ENCODE measurements at regions not wholly inside any gene's neighbourhood (a gene's known extent, or its start where the extent isn't known, plus 50 kb on each side); places are given as distances from the start of the nearest gene placed in this dataset.

- Histone ChIP-seq H3K27me3 (ENCODE audit: insufficient read depth, insufficient read length) (no peaks in the 10 kb centered on the region), H3K4me3 (ENCODE audit: insufficient read length, low read depth) (no peak overlapping the region), H3K9ac (ENCODE audit: insufficient read length, low read depth) (no peak overlapping the region), H3K36me3 (ENCODE audit: insufficient read depth, insufficient read length, low read length) (no peaks in the 10 kb centered on the region), H3K9me3 (ENCODE audit: insufficient read depth, low read length) (peaks cover 10% of the 10 kb centered on the region; the same call in 1 of the 2 replicates), H3K4me1 (ENCODE audit: insufficient read depth, insufficient read length) (no peaks in the 10 kb centered on the region)
- TF ChIP-seq ZNF274 (IDR thresholded peaks at IDR 0.05; ENCODE audit: low read depth, low read length) (no peak), YY1 (IDR thresholded peaks at IDR 0.05; ENCODE audit: insufficient read depth, insufficient read length) (no peak), SUZ12 (IDR thresholded peaks at IDR 0.05; ENCODE audit: extremely low read depth, insufficient read depth, insufficient read length) (no peak)
- DNase-seq (ENCODE audit: low read depth, low spot score), result no peak
Measured at GRCh38 chr18:78580835-78581339, 398.7 kb upstream of the SALL3 start.

GRCh38 chr18:78582181-78582709, 397.4 kb upstream of the SALL3 start:
- no peaks in the 10 kb centered on the region for H3K36me3 ChIP-seq (ENCODE audit: insufficient read depth, insufficient read length, low read length)
- no peaks in the 10 kb centered on the region for H3K4me1 ChIP-seq (ENCODE audit: insufficient read depth, insufficient read length)
- H3K27me3 ChIP-seq (ENCODE audit: insufficient read depth, insufficient read length), result no peaks in the 10 kb centered on the region
- TF ChIP-seq YY1 (IDR thresholded peaks at IDR 0.05; ENCODE audit: insufficient read depth, insufficient read length) (no peak), ZNF274 (IDR thresholded peaks at IDR 0.05; ENCODE audit: low read depth, low read length) (no peak), SUZ12 (IDR thresholded peaks at IDR 0.05; ENCODE audit: extremely low read depth, insufficient read depth, insufficient read length) (no peak)
- no peak for DNase-seq (ENCODE audit: low read depth, low spot score)
- no peak overlapping the region for H3K9ac ChIP-seq (ENCODE audit: insufficient read length, low read depth)
- H3K4me3 ChIP-seq (ENCODE audit: insufficient read length, low read depth), result no peak overlapping the region
- peaks cover 1% of the 10 kb centered on the region; the same call in 1 of the 2 replicates for H3K9me3 ChIP-seq (ENCODE audit: insufficient read depth, low read length)

- Histone ChIP-seq H3K9ac (ENCODE audit: insufficient read length, low read depth) (no peak overlapping the region), H3K9me3 (ENCODE audit: insufficient read depth, low read length) (no peaks in the 10 kb centered on the region; the same call in 1 of the 2 replicates), H3K36me3 (ENCODE audit: insufficient read depth, insufficient read length, low read length) (no peaks in the 10 kb centered on the region), H3K4me3 (ENCODE audit: insufficient read length, low read depth) (no peak overlapping the region), H3K27me3 (ENCODE audit: insufficient read depth, insufficient read length) (no peaks in the 10 kb centered on the region), H3K4me1 (ENCODE audit: insufficient read depth, insufficient read length) (no peaks in the 10 kb centered on the region)
- TF ChIP-seq ZNF274 (IDR thresholded peaks at IDR 0.05; ENCODE audit: low read depth, low read length) (no peak), YY1 (IDR thresholded peaks at IDR 0.05; ENCODE audit: insufficient read depth, insufficient read length) (no peak)
- DNase-seq (ENCODE audit: low read depth, low spot score), result no peak
Measured at GRCh38 chr18:78582898-78583738, 396.5 kb upstream of the SALL3 start.

GRCh38 chr18:78583739-78584458, 395.7 kb upstream of the SALL3 start:
- H3K4me1 ChIP-seq (ENCODE audit: insufficient read depth, insufficient read length), result no peaks in the 10 kb centered on the region
- no peak for DNase-seq (ENCODE audit: low read depth, low spot score)
- H3K4me3 ChIP-seq (ENCODE audit: insufficient read length, low read depth), result no peak overlapping the region
- TF ChIP-seq SUZ12 (IDR thresholded peaks at IDR 0.05; ENCODE audit: extremely low read depth, insufficient read depth, insufficient read length) (no peak), ZNF274 (IDR thresholded peaks at IDR 0.05; ENCODE audit: low read depth, low read length) (no peak), YY1 (IDR thresholded peaks at IDR 0.05; ENCODE audit: insufficient read depth, insufficient read length) (no peak)
- H3K9me3 ChIP-seq (ENCODE audit: insufficient read depth, low read length), result no peaks in the 10 kb centered on the region
- H3K27me3 ChIP-seq (ENCODE audit: insufficient read depth, insufficient read length), result no peaks in the 10 kb centered on the region
- H3K36me3 ChIP-seq (ENCODE audit: insufficient read depth, insufficient read length, low read length), result no peaks in the 10 kb centered on the region
- no peak overlapping the region for H3K9ac ChIP-seq (ENCODE audit: insufficient read length, low read depth)

GRCh38 chr18:78584459-78585022, 395.1 kb upstream of the SALL3 start:
- H3K36me3 ChIP-seq (ENCODE audit: insufficient read depth, insufficient read length, low read length), result no peaks in the 10 kb centered on the region
- no peaks in the 10 kb centered on the region for H3K9me3 ChIP-seq (ENCODE audit: insufficient read depth, low read length)
- H3K4me1 ChIP-seq (ENCODE audit: insufficient read depth, insufficient read length), result no peaks in the 10 kb centered on the region
- TF ChIP-seq ZNF274 (IDR thresholded peaks at IDR 0.05; ENCODE audit: low read depth, low read length) (no peak), YY1 (IDR thresholded peaks at IDR 0.05; ENCODE audit: insufficient read depth, insufficient read length) (no peak), SUZ12 (IDR thresholded peaks at IDR 0.05; ENCODE audit: extremely low read depth, insufficient read depth, insufficient read length) (no peak)
- no peaks in the 10 kb centered on the region for H3K27me3 ChIP-seq (ENCODE audit: insufficient read depth, insufficient read length)
- no peak overlapping the region for H3K9ac ChIP-seq (ENCODE audit: insufficient read length, low read depth)
- H3K4me3 ChIP-seq (ENCODE audit: insufficient read length, low read depth), result no peak overlapping the region
- no peak for DNase-seq (ENCODE audit: low read depth, low spot score)

GRCh38 chr18:78586586-78586985, 393.0 kb upstream of the SALL3 start:
- no peaks in the 10 kb centered on the region; the same call in 1 of the 2 replicates for H3K9me3 ChIP-seq (ENCODE audit: insufficient read depth, low read length)
- no peaks in the 10 kb centered on the region for H3K27me3 ChIP-seq (ENCODE audit: insufficient read depth, insufficient read length)
- H3K36me3 ChIP-seq (ENCODE audit: insufficient read depth, insufficient read length, low read length), result no peaks in the 10 kb centered on the region
- no peak overlapping the region for H3K4me3 ChIP-seq (ENCODE audit: insufficient read length, low read depth)
- H3K4me1 ChIP-seq (ENCODE audit: insufficient read depth, insufficient read length), result no peaks in the 10 kb centered on the region
- no peak for DNase-seq (ENCODE audit: low read depth, low spot score)
- no peak overlapping the region for H3K9ac ChIP-seq (ENCODE audit: insufficient read length, low read depth)
- TF ChIP-seq SUZ12 (IDR thresholded peaks at IDR 0.05; ENCODE audit: extremely low read depth, insufficient read depth, insufficient read length) (no peak), ZNF274 (IDR thresholded peaks at IDR 0.05; ENCODE audit: low read depth, low read length) (no peak), YY1 (IDR thresholded peaks at IDR 0.05; ENCODE audit: insufficient read depth, insufficient read length) (no peak)
